Sigmoid colon (tissue), 6 donors: ENCODE measurements at regions not wholly inside any gene's neighbourhood (a gene's known extent, or its start where the extent isn't known, plus 50 kb on each side); places are given as distances from the start of the nearest gene placed in this dataset.

Experiments
- DNase-seq: peaks from one replicate; pipeline ENCODE4 v3.0.0-alpha.2; 2019
- H3K27ac ChIP-seq, 4 donors: fragments of 200-600 bp; sonication (generic); one replicate each; pipeline ENCODE4 v1.5.1; 2016 to 2019; ENCODE audit warnings: mild to moderate bottlenecking in 1 of 4
- H3K27me3 ChIP-seq, 3 donors: fragments of 200-600 bp; sonication (generic); one replicate each; pipeline ENCODE4 v1.5.1; 2019; ENCODE audit warnings: mild to moderate bottlenecking in 1 of 3
- H3K36me3 ChIP-seq, 4 donors: fragments of 200-600 bp; sonication (generic); one replicate each; pipeline ENCODE4 v1.5.1; 2016 to 2019
- H3K4me1 ChIP-seq, 4 donors: fragments of 200-600 bp; sonication (generic); one replicate each; pipeline ENCODE4 v1.5.1; 2017 to 2019
- H3K4me3 ChIP-seq, 4 donors: fragments of 200-600 bp; sonication (generic); one replicate each; pipeline ENCODE4 v1.5.1; 2017 to 2019; ENCODE audit warnings: mild to moderate bottlenecking in 2 of 4, moderate library complexity in 1 of 4
- H3K9me3 ChIP-seq, 4 donors: fragments of 200-600 bp in 3 of 4; sonication (generic) in 3 of 4; one replicate each; pipeline versions ENCODE4 v1.5.1 to v1.6.1; 2013 to 2019
- EP300 ChIP-seq, 4 donors: sonication (generic); formaldehyde crosslinking; IDR thresholded peaks; one replicate each; pipeline ENCODE4 v1.6.1; 2017; ENCODE audit warnings: antibody characterized with exemption in 4 of 4
- POLR2A ChIP-seq, 2 donors: fragments of 450-650 bp; IDR thresholded peaks; one replicate each; pipeline ENCODE4 v1.6.1; 2016; ENCODE audit warnings: antibody characterized with exemption in 2 of 2, mild to moderate bottlenecking in 2 of 2, moderate library complexity in 2 of 2
- POLR2AphosphoS5 ChIP-seq, 4 donors: sonication (generic); formaldehyde crosslinking; IDR thresholded peaks; one replicate each; pipeline ENCODE4 v1.6.1; 2017; ENCODE audit warnings: antibody characterized with exemption in 4 of 4
- WGBS, 2 donors: extraction: QIAGEN DNeasy Blood & Tissue Kit; methylation state at CpG; one replicate each; pipeline ENCODE4 v1.1.7; 2013; 5-methylcytosine and 5-hydroxymethylcytosine counted together
- intact Hi-C: fragments of 100-400 bp; cut with DNase I; formaldehyde crosslinking; loops from one replicate; pipeline ENCODE4 v1.15.1; 2023
- TF ChIP-seq, protein P1 (sequence below), 4 experiments: fragments of 450-650 bp in 3 of 4; fragments of 200-600 bp in 1 of 4; IDR thresholded peaks; one replicate each; pipeline ENCODE4 v1.5.1; 2016 to 2019; ENCODE audit warnings: antibody characterized with exemption in 4 of 4, mild to moderate bottlenecking in 3 of 4, moderate library complexity in 2 of 4
- donor health status: healthy with polysubstance abuse.
- donor health status: healthy.

DNA sequence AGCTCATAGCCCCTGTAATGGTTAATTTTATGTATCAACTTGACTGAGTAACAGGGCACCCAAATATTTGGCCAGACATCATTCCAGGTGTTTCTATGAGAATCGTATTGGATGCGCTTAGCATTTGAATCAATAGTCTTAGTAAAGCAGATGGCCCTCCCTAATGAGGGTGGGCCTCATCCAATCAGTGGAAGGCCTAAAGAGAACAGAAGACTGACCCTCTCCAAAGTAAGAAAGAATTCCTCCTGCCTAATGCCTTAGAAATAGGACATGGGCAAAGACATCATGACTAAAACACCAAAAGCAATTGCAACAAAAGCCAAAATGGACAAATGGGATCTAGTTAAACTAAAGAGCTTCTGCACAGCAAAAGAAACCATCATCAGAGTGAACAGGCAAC lies 352.5 kb upstream of the SASH1 start:
- Histone ChIP-seq H3K27ac (no peak overlapping the region), H3K4me3 (no peak overlapping the region), H3K27me3 (no peaks in the 10 kb centered on the region), H3K36me3 (no peaks in the 10 kb centered on the region), H3K4me1 (no peaks in the 10 kb centered on the region), H3K9me3 (no peaks in the 10 kb centered on the region)
- intact Hi-C loops = no loop called here
- WGBS, 2 donors = 97 to 98% methylated on average over 2 of the region's 2 CpGs
- TF ChIP-seq POLR2A (IDR thresholded peaks at IDR 0.05) = no peak
- no peak for TF ChIP-seq EP300 (IDR thresholded peaks at IDR 0.05)
- TF ChIP-seq, protein P1, sequence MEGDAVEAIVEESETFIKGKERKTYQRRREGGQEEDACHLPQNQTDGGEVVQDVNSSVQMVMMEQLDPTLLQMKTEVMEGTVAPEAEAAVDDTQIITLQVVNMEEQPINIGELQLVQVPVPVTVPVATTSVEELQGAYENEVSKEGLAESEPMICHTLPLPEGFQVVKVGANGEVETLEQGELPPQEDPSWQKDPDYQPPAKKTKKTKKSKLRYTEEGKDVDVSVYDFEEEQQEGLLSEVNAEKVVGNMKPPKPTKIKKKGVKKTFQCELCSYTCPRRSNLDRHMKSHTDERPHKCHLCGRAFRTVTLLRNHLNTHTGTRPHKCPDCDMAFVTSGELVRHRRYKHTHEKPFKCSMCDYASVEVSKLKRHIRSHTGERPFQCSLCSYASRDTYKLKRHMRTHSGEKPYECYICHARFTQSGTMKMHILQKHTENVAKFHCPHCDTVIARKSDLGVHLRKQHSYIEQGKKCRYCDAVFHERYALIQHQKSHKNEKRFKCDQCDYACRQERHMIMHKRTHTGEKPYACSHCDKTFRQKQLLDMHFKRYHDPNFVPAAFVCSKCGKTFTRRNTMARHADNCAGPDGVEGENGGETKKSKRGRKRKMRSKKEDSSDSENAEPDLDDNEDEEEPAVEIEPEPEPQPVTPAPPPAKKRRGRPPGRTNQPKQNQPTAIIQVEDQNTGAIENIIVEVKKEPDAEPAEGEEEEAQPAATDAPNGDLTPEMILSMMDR (IDR thresholded peaks at IDR 0.05) = no peak
- no peak for TF ChIP-seq POLR2AphosphoS5 (IDR thresholded peaks at IDR 0.05)
- no peak for DNase-seq

DNA sequence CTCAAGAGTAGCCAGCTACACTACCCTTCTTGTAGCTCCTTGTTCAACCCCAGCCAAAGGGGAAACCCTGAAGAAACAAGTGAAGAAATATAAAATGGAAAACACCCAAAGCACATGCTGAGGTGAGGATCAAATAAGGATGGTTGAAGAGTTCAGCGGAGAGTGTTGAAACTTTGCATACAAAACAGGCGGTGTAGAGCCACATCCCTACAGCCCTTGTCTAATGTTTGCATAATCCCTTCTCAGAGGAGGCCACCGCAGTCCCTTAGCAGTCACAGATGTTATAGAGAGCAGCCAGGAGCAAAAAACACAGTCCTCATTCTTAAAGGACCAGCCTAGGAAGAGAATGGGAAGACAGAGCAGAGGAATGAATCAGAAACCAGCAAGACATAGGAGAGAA lies 350.7 kb upstream of the SASH1 start:
- Histone ChIP-seq H3K27ac (no peak overlapping the region), H3K4me1 (no peaks in the 10 kb centered on the region), H3K27me3 (no peaks in the 10 kb centered on the region), H3K9me3 (no peaks in the 10 kb centered on the region), H3K4me3 (no peak overlapping the region), H3K36me3 (no peaks in the 10 kb centered on the region)
- no peak for TF ChIP-seq POLR2AphosphoS5 (IDR thresholded peaks at IDR 0.05)
- no peak for TF ChIP-seq POLR2A (IDR thresholded peaks at IDR 0.05)
- TF ChIP-seq, protein P1 (IDR thresholded peaks at IDR 0.05) = no peak
- TF ChIP-seq EP300 (IDR thresholded peaks at IDR 0.05) = no peak
- intact Hi-C loops = no loop called here
- no peak for DNase-seq
- WGBS, 2 donors = 92 to 98% methylated on average over 3 of the region's 3 CpGs

DNA sequence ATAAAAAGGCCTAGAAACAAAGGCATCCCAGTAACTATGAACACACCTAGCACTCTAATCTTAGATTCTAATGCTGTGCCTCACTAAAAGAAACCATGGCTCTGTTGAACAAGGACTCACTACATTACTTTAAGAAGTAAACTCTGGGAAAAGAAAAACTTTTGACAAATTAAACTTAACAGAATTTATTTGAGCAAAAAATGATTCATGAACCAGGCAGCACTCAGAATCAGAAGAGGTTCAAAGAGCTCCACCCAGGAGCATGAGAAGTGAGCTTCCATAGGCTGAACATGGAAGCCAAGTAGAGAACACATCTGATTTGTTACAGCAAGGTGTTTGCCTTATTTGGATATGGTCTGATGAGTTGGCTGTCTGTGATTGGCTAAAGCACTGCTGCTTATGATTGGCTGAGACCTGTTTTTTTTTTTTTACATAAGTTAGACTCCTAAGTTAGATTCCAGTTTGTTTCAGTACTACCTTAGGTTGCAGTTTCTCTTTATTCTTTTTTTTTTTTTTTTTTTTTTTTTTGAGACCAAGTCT lies 343.6 kb upstream of the SASH1 start:
- Histone ChIP-seq H3K4me3 (no peak overlapping the region), H3K4me1 (no peaks in the 10 kb centered on the region), H3K36me3 (no peaks in the 10 kb centered on the region), H3K27ac (no peak overlapping the region), H3K27me3 (no peaks in the 10 kb centered on the region), H3K9me3 (no peaks in the 10 kb centered on the region)
- DNase-seq = no peak
- TF ChIP-seq POLR2AphosphoS5 (IDR thresholded peaks at IDR 0.05) (no peak), POLR2A (IDR thresholded peaks at IDR 0.05) (no peak), EP300 (IDR thresholded peaks at IDR 0.05) (no peak)
- TF ChIP-seq, protein P1 (IDR thresholded peaks at IDR 0.05) = no peak
- intact Hi-C loops = no loop called here

DNA sequence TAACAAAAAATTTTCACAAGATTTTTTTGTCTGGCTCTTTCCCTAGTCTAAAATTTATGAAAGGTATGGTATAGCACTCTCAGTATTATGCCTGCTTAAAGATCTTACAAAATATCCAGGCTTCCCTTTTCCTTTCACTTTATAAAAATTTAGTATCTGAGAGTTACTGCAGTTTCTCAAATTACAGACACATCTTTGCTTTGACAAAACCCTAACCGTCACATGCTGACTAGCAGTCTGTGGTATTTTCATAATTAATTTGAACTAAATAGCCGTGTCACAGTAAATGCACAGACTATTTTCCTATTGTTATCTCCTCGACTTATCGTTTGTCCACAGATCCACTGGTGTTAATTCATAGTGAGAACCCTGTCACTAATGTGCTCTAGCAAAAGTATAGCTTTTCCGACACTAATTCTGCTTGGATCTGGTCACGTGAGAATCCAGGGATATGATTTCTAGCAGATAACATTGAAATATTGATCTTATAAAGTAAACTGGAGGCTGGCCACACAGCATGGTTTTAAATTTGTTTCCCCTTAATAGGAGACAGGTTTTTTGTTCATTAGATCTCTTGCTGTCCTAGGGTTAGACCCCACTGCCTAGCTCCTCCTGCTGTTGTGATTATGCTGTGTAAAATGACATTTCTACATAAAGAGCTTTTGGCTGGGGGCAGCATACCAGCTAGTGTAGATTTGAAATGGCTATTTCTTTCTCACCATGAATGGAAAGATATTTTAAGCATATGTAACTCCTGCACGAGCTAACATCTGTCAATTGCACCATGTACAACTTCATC lies 340.6 kb upstream of the SASH1 start:
- 81 to 92% methylated on average over 7 of the region's 7 CpGs for WGBS, 2 donors
- H3K4me1 ChIP-seq = no peaks in the 10 kb centered on the region
- no peaks in the 10 kb centered on the region for H3K9me3 ChIP-seq
- no peak overlapping the region for H3K4me3 ChIP-seq
- no peak for DNase-seq
- H3K36me3 ChIP-seq = no peaks in the 10 kb centered on the region
- no peak for TF ChIP-seq POLR2AphosphoS5 (IDR thresholded peaks at IDR 0.05)
- no peak for TF ChIP-seq POLR2A (IDR thresholded peaks at IDR 0.05)
- TF ChIP-seq EP300 (IDR thresholded peaks at IDR 0.05) = no peak
- TF ChIP-seq, protein P1 (IDR thresholded peaks at IDR 0.05) = no peak
- no peak overlapping the region for H3K27ac ChIP-seq
- no peaks in the 10 kb centered on the region for H3K27me3 ChIP-seq
- intact Hi-C loops = no loop called here
